Panc1 (cell line): ENCODE measurements at regions not wholly inside any gene's neighbourhood (a gene's known extent, or its start where the extent isn't known, plus 50 kb on each side); places are given as distances from the start of the nearest gene placed in this dataset.

Source experiments
- ATAC-seq: fragments of 200-7000 bp; cut with Tn5 transposase; 2 replicates; pipeline ENCODE4 v1.9.1; 2020; ENCODE audit warnings: mild to moderate bottlenecking, moderate library complexity
- BruUV-seq: library from RNA; stranded (reverse); fragments of 400-500 nt; replicated peaks from 2 replicates; lab custom pipeline; 2021; lab: Mats Ljungman, UMichigan
- CTCF ChIA-PET: fragments of 300-600 bp; sonication (Branson Sonifier 250); formaldehyde crosslinking; loops from one replicate; lab custom pipeline; 2022; ENCODE audit warnings: antibody characterized with exemption; lab: Charles Lee
- POLR2A ChIA-PET: fragments of 300-600 bp; sonication (Branson Sonifier 250); formaldehyde crosslinking; loops from one replicate; lab custom pipeline; 2022; ENCODE audit warnings: antibody characterized with exemption; lab: Charles Lee
- DNase-seq: peaks from one replicate; pipeline ENCODE4 v3.0.0-alpha.2; 2010; ENCODE audit warnings: low read depth, low spot score
- H3K27ac ChIP-seq: 2 replicates; pipeline ENCODE4 v1.5.1; 2011; ENCODE audit warnings: mild to moderate bottlenecking, low read length, inconsistent platforms
- H3K27me3 ChIP-seq: fragments of 200-500 bp; sonication (Bioruptor generic); 2 replicates; pipeline ENCODE4 v1.6.0; 2014; ENCODE audit warnings: low read length, inconsistent platforms; ENCODE audit not compliant: control insufficient read depth, insufficient read depth
- H3K36me3 ChIP-seq: fragments of 200-500 bp; sonication (Bioruptor generic); 2 replicates; pipeline ENCODE4 v1.5.1; 2014; ENCODE audit warnings: inconsistent platforms, mild to moderate bottlenecking, low read length, moderate library complexity; ENCODE audit not compliant: control insufficient read depth, insufficient read depth
- H3K4me1 ChIP-seq: 2 replicates; pipeline ENCODE4 v1.5.1; 2011; ENCODE audit warnings: inconsistent platforms, mild to moderate bottlenecking, low read length, moderate library complexity; ENCODE audit not compliant: control insufficient read depth, insufficient read depth
- H3K4me3 ChIP-seq, 2 experiments: 2 replicates each; pipeline ENCODE4 v1.5.1; 2011 to 2012; ENCODE audit warnings: low read depth in 2 of 2, low read length in 2 of 2, mild to moderate bottlenecking in 2 of 2, inconsistent platforms in 1 of 2, moderate library complexity in 1 of 2
- H3K9me3 ChIP-seq: fragments of 200-500 bp; sonication (Bioruptor generic); 2 replicates; pipeline ENCODE4 v1.5.1; 2014; ENCODE audit warnings: low read depth, mild to moderate bottlenecking, inconsistent platforms, low read length, moderate library complexity; ENCODE audit not compliant: control insufficient read depth, insufficient read depth
- CTCF ChIP-seq: fragments of 450-650 bp; IDR thresholded peaks from 2 replicates; pipeline ENCODE4 v1.5.1; 2017; ENCODE audit warnings: mild to moderate bottlenecking
- POLR2AphosphoS5 ChIP-seq: IDR thresholded peaks from 2 replicates; pipeline ENCODE4 v1.6.1; 2012; ENCODE audit warnings: mild to moderate bottlenecking, low read depth, low read length, moderate library complexity
- REST ChIP-seq, 2 experiments: IDR thresholded peaks; 2 replicates each; pipeline ENCODE4 v1.6.1; 2011 to 2012; ENCODE audit warnings: low read depth in 2 of 2, control low read depth in 1 of 2, low read length in 1 of 2, mild to moderate bottlenecking in 1 of 2, moderate library complexity in 1 of 2; ENCODE audit not compliant: insufficient read depth in 1 of 2
- SIN3A ChIP-seq: IDR thresholded peaks from 2 replicates; pipeline ENCODE4 v1.6.1; 2012; ENCODE audit warnings: low read depth, mild to moderate bottlenecking, low read length, moderate library complexity, borderline replicate concordance; ENCODE audit not compliant: insufficient read depth
- TCF7L2 ChIP-seq: IDR thresholded peaks from 2 replicates; pipeline ENCODE4 v1.6.1; 2011; ENCODE audit warnings: mild to moderate bottlenecking, low read depth, low read length, inconsistent platforms
- in situ Hi-C: cut with HindIII; loops from 2 replicates; pipeline ENCODE4 v1.10.0; 2016; ENCODE audit warnings: low sequenced_read_pairs, low pct_unique_long_range_greater_than_20kb
- intact Hi-C: fragments of 100-400 bp; cut with micrococcal nuclease; formaldehyde crosslinking; loops from one replicate; pipeline ENCODE4 v1.10.0; 2022; ENCODE audit not compliant: unreplicated experiment

- in situ Hi-C loops, result no loop called here
- no peak overlapping the region for H3K27ac ChIP-seq
- no peaks in the 10 kb centered on the region for H3K4me1 ChIP-seq
- no peak for TF ChIP-seq POLR2AphosphoS5
- TF ChIP-seq CTCF, result no peak
- TF ChIP-seq REST (IDR thresholded peaks at IDR 0.05; ENCODE audit: insufficient read depth in 1 of 2, low read depth in 2 of 2, low read length in 1 of 2), result no peak
- TF ChIP-seq TCF7L2, result no peak
- TF ChIP-seq SIN3A, result no peak
- no peak overlapping the region for H3K4me3 ChIP-seq
- ChIA-PET CTCF (no interaction called here), POLR2A (no interaction called here)
- peaks cover 7% of the 10 kb centered on the region for H3K27me3 ChIP-seq
- H3K36me3 ChIP-seq, result no peaks in the 10 kb centered on the region
- intact Hi-C loops, result no loop called here
- H3K9me3 ChIP-seq, result no peaks in the 10 kb centered on the region
- no peak for ATAC-seq
- no TSS peak for BruUV-seq
- no peak for DNase-seq
These were observed 56.8 kb upstream of the LANCL2 start for GRCh38 chr7:55308186-55308929.

- Histone ChIP-seq H3K4me3 (no peak overlapping the region), H3K9me3 (no peaks in the 10 kb centered on the region), H3K27ac (no peak overlapping the region), H3K36me3 (no peaks in the 10 kb centered on the region), H3K4me1 (no peaks in the 10 kb centered on the region), H3K27me3 (peaks cover 3% of the 10 kb centered on the region)
- no peak for TF ChIP-seq CTCF
- TF ChIP-seq SIN3A, result no peak
- no peak for TF ChIP-seq TCF7L2
- no peak for TF ChIP-seq POLR2AphosphoS5
- no peak for TF ChIP-seq REST (IDR thresholded peaks at IDR 0.05; ENCODE audit: insufficient read depth in 1 of 2, low read depth in 2 of 2, low read length in 1 of 2)
- BruUV-seq, result no TSS peak
- ChIA-PET CTCF (no interaction called here), POLR2A (no interaction called here)
- intact Hi-C loops, result no loop called here
- in situ Hi-C loops, result no loop called here
- no peak for ATAC-seq
- DNase-seq, result no peak
These were observed 55.8 kb upstream of the LANCL2 start for GRCh38 chr7:55309040-55309991.
